HG03280 (cell line): ENCODE measurements at regions not wholly inside any gene's neighbourhood (a gene's known extent, or its start where the extent isn't known, plus 50 kb on each side); places are given as distances from the start of the nearest gene placed in this dataset.

Experiments used
- ATAC-seq: cut with Tn5 transposase; IDR thresholded peaks from one replicate; pipeline ENCODE4 v1.9.1; 2021; ENCODE audit warnings: mild to moderate bottlenecking, moderate library complexity; ENCODE audit not compliant: unreplicated experiment

DNA sequence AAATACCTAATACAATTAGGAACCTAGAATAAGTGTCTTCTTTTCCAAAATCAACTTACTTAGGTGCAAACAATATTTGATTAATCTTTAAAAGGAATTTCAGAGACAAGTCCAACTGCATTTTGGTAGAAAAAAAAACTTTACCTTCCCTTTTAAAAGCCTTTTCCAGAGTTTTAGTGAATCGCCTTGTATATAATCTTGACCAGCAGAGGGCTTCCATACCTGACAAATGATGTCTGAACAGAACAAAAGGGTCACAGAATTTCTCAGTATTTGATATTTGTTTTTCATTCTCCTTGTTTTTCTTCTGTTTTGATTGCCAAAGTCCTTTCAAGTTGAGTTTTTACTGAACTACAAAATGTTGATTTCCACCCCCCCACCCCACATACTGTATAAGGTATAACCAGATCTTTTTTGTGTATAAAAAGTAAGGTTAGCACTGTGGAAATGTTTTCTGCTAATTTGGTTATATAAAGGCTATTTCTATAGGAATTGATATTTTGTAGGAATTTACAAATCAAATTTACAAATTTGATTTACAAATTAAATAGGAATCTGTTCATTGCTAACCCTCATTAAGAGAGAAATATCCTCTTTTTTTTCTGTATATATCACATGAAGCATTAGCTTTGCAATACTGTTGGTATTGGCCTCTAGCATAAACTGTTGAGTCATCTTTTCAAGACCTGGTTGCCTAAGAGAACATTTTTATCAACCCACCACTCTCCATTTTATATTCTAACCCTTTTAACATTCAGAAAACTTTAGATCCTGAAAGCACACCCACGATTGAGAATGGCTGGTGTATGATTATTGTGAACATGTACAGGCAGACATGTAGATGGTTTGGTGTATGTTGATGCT, 464.1 kb upstream of the RARB start:
- ATAC-seq, result no peak

DNA sequence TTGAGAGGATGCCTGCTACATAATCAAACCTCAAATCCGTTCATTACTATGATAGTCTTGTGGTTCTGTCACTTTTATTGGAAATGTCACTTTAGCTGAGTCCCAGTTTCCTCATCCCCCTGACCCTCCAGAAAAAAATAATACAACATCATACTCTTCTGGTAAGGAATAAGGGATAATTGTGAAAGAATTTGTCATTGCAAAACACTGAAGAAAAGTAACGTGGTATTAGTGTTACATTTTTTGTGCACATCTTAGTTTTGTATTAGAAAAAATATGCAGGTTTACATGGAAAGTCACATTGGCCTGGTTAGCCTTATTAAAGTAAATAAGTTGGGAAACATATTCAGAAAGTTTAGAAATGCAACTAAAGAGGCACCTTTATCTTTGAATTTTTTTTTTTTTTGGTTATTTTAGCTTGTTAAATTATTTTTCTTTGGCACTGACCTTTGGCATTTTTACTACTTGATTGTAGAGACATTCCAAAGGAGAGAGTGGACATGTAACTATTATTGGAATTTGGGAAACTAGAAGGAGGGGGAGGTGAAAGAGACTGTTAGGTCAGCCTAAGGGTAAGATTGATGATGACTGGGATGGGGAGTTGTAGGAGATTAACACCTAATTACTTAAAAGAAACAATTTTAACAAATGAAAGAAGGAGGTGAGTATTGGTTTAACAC, 462.2 kb upstream of the RARB start:
- no peak for ATAC-seq

DNA sequence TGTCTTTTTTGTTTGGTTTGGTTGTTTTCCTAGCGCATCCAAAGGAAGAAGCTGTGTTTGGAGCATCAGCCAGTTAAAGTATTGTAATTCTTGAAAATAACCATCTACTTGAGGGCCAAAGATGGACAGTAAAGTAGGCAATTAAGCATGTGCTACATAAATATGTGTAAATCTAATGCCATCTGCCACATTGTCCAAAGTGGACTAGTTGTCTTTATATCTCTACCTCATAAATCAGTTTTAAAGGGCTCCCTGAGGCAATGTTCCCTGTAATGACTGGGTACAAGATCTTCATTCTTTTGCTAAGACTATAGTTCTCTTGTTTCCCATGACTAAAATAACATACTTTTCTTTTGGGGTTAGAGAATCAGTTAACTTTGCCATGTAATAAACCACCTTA, 460.0 kb upstream of the RARB start:
- no peak for ATAC-seq

DNA sequence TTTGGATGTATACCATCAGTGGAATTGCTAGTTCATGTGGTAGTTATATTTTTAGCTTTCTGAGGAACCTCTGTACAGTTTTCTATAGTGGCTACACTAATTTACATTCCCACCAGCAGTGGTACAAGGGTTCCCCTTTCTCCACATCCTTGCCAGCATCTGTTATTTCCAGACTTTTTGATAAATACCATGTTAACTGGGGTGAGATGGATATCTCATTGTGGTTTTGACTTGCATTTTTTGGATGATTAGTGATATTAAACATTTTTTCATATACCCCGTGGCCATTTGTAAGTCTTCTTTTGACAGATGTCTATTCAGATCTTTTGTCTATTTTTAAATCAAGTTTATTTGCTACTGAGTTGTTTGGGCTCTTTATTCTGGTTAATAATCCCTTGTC, 455.6 kb upstream of the RARB start:
- no peak for ATAC-seq

DNA sequence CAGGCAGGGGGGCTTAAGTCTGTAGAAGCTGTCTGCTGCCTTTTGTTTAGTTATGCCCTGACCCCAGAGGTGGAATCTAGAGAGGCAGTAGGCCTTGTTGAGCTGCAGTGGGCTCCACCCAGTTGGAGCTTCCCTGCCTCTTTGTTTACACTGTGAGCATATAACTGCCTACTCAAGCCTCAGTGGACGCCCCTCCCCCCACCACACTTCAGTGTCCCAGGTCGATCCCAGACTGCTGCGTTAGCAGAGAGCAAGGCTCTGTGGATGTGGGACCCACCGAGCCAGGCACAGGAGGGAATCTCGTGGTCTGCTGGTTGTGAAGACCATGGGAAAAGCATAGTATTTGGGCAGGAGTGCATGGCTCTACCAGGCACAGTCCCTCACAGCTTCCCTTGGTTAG, 446.8 kb upstream of the RARB start:
- ATAC-seq, result no peak

DNA sequence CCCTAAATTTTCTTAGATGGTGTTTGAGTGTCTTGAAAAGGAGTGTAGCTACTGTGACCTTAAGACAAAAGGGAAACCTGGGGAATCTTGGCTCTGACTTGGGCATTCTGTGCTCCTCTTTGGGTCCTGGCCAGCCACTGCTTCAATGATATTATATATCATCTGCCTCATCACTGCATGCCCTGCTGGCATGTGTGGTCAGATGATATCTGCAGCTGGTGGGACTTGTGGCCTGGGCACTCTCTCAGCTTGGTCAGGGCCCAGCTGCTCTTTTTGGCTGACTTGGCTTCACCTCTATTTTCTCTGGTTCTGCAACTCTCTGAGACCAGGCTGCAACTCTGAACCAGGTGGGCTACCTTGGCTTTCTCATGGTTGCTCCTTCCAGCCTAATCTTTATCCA, 446.1 kb upstream of the RARB start:
- no peak for ATAC-seq

DNA sequence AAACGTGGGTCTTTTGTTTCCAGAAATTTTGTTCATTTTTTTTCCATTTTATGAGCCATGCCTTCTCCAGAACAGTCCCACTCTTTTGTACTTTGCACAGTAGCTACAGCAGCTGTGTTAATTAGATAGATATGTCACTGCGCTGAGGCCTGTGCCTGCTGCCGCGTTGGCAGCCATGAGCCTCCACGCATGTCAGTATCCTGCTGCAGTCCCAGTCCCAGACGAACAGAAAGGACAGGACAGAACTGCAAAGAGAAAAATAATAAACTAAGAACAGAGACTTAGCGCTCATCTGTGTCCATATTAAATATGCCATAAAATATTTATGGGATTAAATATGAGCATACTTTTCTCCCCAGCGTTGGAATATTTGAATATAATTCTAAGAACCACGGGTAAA, 442.4 kb upstream of the RARB start:
- no peak for ATAC-seq

DNA sequence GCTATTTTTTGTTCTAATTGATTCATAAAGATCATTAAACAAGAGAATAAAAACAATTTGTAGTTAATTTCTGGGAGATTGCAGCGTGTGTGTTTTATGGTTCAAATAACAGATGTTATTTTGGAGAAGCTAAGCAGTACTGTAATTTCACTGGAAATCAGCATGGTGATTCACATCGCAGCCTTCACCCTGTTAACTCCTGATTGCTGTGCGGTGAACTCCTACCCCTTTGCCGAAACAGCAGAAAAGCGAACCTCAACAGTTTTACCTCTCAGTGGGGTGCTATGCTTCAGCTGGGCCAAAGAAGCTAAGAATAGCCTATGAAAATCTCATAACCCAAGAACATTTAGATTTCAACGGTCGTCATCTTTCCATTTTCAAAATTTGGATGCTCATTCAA, 441.5 kb upstream of the RARB start:
- ATAC-seq, result no peak

DNA sequence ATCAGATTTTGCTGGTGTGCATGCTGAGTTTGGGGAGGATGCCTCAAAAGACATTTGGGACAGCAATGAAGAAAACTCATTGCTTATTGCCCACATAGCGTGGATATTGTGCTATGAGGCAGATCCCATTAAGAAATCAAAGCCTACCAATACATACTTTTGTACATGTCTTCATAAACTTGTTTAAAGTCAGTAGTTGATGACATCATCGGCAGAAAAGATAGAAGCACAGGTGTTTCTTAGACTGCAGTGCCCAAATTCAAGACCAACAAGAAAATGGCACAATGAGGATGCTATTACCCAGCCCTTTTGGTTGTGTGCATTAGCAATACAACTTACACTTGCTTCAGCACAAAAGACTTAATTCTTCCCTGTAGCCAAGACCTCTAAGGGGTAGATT, 428.7 kb upstream of the RARB start:
- no peak for ATAC-seq

DNA sequence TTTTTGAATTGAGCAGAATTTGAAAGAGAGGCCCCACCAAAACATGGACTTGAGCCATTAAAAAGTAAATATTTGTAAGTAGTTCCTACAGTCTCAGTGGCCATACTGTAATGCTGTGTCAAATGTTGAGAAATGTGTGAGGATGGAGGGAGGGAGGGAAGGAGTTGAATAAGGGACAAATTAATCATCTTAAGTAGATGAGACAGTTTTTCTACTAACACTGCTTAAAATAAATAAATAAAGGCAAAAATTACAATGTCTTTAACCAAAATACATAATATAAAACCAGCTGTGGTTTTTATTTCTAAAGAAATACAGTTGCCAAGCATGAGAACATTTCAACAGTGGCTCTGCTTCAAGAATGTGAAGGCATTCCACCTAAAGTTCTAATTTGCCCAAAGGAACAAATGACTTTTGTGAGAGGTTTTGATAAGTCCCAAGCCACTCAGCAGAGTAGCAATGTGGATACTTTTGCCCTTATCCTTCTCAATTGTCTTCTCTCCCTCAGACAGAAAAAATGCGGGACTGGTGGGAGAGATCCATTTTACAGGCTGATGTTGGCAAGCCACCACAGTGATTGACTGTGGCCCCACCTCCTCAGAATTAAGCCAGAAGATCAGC, 427.0 kb upstream of the RARB start:
- no peak for ATAC-seq

DNA sequence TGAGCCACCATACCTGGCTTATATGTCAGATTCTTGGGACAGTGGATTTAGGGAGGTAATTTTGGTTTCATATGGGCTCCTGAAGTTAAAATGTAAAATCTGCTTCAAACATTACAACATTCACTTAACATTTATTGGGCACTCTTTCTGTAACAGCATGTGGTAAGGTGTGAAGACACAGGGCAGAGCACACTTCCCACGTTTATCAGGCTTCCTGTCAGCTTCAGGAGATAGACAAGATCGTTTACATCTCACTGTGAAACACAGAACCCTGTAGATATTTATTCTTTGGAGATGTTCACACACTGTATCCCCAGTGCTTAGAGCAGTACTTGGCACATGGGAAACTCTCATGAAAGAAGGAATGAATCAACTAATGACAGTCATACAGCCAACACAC, 426.0 kb upstream of the RARB start:
- ATAC-seq, result no peak

DNA sequence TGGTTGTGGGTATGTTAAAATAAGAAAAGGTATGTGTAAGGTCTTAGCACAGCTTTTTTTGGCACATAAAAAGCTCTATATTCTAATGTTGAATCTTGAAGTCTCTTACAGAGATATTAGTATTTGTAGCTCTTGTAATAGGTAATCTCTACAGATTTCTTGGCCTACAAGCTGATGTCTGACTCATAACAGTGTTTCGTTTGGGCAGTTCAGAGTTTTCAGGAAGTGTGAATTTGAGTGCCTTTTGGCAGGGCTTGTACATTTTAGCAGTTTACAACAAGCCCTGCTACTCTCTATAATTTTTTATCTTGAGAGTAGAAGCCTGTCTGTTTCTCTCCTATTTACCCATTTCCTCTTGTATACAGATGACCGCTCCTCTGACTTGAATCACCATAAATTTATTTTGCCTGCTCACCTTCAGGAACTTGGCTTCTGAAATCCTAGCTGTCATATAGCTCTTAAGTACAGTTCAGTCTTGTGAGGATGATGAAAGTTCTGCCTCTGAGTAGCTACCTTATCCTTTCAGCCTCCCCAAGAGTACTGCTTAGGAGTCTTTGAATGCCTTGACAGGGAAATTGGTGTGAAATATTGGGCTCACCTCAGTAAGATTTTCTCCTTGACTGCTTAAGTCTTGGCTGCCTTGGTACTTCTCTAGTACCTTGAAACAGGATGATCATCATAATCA, 419.9 kb upstream of the RARB start:
- ATAC-seq, result peak; percentile 96

DNA sequence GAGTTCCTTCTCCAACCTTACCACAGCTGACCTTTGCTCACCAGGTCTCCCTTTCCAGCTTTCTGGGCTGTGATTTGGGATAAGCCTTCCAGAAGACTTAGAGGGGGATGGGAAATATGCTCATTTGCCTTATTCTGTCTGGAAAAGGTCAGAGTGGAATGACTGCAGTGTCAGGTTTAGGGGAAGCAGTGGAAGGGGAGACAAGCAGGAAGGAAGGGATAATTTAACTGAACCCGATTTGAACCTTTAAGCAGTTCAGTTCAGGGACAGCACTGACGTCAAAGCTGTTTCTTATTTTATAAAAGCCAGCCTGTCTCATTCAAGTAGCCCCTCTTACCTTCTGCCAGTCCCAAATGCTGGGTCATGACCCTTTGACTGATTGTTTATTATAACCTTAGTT, 418.4 kb upstream of the RARB start:
- ATAC-seq, result no peak

DNA sequence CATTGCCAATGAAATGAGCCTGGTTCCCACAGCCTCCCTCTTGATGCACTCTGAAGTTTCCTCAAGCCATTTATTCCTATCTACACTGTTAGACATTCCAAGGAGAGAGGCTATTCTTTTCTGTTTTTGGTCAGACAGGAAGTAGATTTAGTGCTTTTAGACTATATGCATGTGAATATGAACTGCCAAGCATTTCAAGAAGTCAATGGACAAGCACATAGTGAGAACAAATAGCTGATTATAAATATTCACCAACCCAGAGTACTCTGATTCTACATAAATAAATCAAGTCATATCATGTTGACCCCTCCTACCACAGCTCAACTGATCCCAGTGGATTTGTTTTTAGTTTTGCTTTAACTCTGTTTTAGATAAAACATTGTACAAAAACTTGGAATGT, 412.5 kb upstream of the RARB start:
- no peak for ATAC-seq

DNA sequence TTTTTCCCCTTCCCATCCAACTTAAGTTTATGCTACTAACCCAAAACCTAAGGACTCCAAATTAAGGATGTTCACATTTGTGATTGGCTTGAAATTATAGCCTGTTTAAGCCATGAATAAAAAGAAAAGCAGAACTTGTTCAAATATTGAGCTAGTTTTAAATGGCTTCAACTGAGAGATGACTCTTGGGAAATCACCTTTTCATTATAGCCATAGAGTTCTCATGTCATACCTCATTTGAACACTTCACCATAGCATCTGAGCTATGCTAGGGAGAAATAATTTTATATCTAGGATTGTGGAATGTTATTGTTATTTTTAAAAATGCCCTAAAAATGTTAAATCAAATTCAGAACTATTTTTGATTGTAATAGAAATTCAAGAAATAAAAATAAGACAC, 409.2 kb upstream of the RARB start:
- ATAC-seq, result no peak

DNA sequence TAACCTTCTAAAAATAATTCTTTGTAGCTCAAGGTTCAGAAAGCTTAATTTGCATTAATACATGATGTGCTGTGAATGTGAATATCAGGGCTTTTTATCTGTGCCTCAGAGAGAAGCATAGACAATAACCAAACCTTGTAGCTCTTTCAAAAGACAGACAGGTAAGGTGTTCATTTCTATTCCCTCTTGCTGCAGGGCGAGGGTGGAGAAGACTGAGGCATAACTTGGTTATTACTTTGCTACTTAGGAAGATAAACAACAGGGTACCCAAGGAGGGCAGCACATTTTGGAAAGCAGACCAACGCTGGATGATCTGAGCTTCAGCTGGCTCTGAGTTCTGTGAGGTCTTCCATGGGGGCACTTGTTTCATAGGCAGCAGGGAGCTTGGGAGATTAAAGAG, 408.6 kb upstream of the RARB start:
- no peak for ATAC-seq

DNA sequence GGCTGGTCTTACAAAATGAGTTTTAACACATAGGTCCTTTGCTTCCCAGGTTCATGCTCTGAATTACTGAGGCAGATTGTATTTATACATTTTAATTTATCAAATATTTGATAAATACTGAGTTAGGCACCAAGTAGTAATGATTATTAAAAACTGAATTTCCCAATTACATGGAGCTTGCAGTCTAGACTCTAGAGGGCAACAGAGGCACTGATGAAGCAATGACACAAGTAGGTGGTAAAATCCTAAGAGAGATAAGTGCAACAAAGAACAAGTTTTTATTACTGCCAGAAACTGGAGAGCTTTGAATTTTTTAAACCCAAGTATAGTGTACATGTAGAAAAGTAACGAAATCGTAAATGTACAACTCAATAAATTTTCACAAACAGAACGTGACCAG, 406.2 kb upstream of the RARB start:
- no peak for ATAC-seq

DNA sequence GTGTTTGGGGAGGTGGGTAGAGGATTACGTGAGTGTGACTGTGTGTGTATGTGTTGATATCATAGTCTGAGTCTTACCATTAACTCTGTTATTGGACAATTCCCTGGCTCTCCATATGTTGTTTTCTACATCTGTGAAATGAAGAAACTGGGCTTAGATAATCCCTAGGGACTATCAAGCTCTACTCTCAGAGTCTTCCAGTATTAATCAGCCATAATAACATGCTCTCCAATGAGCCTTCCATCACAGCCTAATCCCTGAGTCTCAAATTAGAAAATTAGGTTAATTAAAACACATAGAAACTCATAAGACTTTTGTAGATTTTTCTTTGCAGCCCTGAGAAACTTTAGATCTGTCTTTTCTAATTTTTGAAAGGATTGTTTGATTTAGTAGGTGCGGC, 404.2 kb upstream of the RARB start:
- no peak for ATAC-seq

DNA sequence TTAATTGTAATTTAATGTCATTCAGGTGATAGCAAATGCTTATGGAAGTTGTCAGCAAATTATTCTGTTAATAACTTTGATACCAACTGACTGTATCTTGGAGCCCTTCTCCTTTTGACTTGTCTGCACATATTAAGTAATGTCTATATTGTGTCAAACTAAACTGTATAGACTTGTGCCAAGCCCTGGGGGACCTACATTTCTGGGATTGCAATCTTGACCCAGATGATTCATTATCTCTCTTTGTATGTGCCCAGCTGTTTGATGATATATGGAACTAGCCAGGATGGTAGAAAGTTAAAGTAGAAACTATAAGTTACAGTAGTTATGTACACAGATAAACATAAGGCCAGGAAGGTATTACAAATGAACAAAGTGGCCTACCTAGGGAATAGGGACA, 402.8 kb upstream of the RARB start:
- no peak for ATAC-seq

DNA sequence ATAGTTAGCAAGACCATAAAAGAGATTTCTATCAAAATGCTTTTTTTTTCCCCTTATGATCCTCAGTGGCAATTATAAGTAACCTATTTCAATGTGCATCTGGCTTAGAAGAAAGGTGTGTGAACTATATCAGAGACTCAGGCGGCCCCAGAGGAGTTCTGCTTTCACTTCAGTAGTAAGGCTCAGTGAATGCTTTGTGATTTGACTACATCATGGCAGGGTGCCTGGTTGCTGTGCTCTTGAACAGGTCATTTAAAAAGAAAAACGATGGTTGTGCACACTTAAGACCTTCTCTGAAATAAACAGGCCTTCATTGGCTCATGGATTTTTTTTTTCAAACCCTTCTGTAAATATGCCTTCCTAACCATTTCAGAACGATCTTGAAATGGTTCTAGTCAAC, 400.4 kb upstream of the RARB start:
- no peak for ATAC-seq

DNA sequence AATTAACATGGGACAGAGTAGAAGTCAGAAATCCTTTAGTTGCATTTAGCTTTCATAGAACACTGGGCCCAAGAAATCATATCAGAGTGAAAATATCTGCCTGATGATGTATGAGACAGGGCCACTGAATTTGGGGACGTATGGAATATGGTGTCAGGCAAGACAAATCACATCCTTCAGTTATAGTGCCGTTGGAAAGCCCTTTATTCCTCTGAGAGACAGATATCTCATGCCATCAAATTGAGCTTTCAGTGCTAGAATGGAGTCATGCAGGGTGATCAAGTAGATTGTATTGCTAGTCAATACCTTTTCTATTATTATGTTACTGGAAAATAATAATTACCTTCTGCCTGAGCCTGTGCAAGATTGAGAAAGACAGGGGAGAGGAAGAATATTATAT, 398.2 kb upstream of the RARB start:
- ATAC-seq, result no peak

DNA sequence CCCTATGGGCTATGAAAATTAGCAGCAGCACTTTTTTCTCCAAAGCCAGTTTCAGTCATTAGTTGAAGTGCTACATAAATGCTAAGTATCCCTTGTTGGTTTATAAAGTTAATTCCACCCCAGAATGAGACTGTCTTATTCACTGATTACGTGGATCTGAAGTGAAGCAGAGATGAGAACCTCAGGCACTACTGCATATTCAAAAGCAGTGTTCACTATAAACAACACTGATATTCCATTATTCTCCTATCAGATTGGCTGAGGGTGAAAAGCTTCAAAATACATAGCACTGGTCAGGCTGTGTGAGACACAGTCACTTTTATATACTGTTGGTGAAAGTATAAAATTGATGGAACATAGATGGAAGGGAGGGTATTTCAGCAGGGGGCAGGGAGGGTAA, 395.7 kb upstream of the RARB start:
- no peak for ATAC-seq
